GM12874 (cell line): ENCODE measurements at regions not wholly inside any gene's neighbourhood (a gene's known extent, or its start where the extent isn't known, plus 50 kb on each side); places are given as distances from the start of the nearest gene placed in this dataset.

ENCODE experiments used
- CTCF ChIP-seq: IDR thresholded peaks from 2 replicates; pipeline ENCODE4 v1.5.1; 2011; ENCODE audit warnings: low read depth, mild to moderate bottlenecking, control low read depth, low read length, moderate library complexity; ENCODE audit not compliant: insufficient read depth

GRCh38 chr11:24043842-24044241, 453.0 kb upstream of the LUZP2 start:
- no peak for TF ChIP-seq CTCF

- TF ChIP-seq CTCF, result no peak
Observed at GRCh38 chr11:24046731-24047130, 450.1 kb upstream of the LUZP2 start.

GRCh38 chr11:24056051-24056450, 440.8 kb upstream of the LUZP2 start:
- TF ChIP-seq CTCF, result no peak

DNA sequence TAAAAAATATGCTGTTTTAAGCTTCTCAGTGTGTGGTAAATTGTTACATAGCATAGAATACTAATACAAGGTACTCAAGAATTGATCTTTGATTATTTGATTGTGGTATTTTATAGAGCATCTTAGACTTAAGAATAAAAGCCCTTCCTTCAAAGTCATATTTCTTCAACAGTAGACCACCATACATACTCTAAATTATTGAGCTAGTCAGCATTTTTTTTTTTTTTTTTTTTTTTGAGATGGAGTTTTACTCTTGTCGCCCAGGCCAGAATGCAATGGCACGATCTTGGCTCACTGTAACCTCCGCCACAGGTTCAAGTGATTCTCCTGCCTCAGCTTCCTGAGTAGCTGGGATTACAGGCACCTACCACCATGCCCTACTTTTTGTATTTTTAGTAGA, 436.7 kb upstream of the LUZP2 start:
- TF ChIP-seq CTCF, result no peak

DNA sequence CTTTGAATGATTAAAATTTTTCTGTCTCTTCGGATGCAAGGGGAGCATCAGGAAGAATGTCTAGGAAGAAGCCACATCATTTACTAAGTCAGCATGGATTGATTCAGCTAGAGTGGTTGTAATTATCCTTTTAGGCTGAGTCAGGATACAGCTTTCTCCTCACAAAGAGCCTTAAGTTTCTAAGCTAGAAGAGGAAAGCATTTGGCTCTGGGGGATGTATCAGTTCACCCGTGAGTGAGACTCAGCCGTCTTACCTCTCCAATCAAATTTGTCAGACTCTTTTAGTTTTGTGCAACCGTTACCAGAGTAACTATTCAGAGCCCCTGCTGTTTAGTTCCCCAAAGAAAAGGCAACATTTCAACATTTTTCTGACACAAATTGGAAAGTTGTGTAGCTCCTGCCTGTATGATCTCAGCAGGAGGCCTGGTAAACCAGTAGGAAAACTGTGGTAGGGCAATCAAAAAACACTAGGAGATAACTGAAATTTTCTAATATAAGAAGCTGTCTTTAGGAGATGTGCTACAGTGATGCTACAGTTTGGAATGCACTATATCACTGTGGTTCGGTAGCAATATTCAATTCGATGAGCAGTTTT, 432.4 kb upstream of the LUZP2 start:
- no peak for TF ChIP-seq CTCF

DNA sequence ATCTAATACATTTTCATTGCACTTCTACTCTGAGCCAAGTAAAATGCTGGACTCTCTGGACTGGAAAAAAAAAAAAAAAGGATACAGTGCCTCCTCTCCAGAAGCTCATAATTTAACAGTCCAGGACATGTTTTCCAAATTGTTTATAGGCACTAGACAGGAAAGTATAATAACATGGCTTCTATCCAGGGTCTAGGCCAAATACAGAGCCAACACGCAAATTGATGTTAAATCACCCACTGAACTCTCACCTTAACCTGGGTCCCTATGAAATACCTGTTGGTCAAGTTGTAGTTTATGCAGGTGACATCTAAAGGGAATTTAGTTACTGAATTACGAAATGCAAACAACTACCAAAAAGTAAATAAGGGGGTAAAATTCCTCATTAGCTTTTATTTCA, 428.7 kb upstream of the LUZP2 start:
- TF ChIP-seq CTCF, result no peak

GRCh38 chr11:24070435-24070834, 426.4 kb upstream of the LUZP2 start:
- no peak for TF ChIP-seq CTCF
